GM23248 (cell line): ENCODE measurements at regions not wholly inside any gene's neighbourhood (a gene's known extent, or its start where the extent isn't known, plus 50 kb on each side); places are given as distances from the start of the nearest gene placed in this dataset.

Experiments
- DNase-seq: peaks from one replicate; pipeline ENCODE4 v3.0.0-alpha.2; 2015
- H2AFZ ChIP-seq: fragments of 200-600 bp; sonication (generic); 2 replicates; pipeline ENCODE4 v1.6.1; 2016; ENCODE audit warnings: antibody characterized with exemption
- H3F3A ChIP-seq: fragments of 200-600 bp; sonication (generic); 2 replicates; pipeline ENCODE4 v1.6.1; 2016; ENCODE audit warnings: mild to moderate bottlenecking, antibody characterized with exemption, mixed run types; ENCODE audit not compliant: insufficient read depth
- H3K27ac ChIP-seq: fragments of 200-600 bp; sonication (generic); 2 replicates; pipeline ENCODE4 v1.5.1; 2016; ENCODE audit warnings: mild to moderate bottlenecking
- H3K27me3 ChIP-seq: fragments of 200-600 bp; sonication (generic); replicated peaks from 2 replicates; pipeline ENCODE4 v1.6.1; 2016; ENCODE audit warnings: mild to moderate bottlenecking; ENCODE audit not compliant: insufficient read depth
- H3K36me3 ChIP-seq: fragments of 200-600 bp; sonication (generic); 2 replicates; pipeline ENCODE4 v1.6.1; 2016; ENCODE audit warnings: low read depth, mild to moderate bottlenecking
- H3K4me1 ChIP-seq: fragments of 200-600 bp; sonication (generic); 2 replicates; pipeline ENCODE4 v1.6.1; 2016; ENCODE audit warnings: mild to moderate bottlenecking; ENCODE audit not compliant: insufficient read depth
- H3K4me2 ChIP-seq: fragments of 200-600 bp; sonication (generic); one replicate; pipeline ENCODE4 v1.6.1; 2016; ENCODE audit warnings: mild to moderate bottlenecking; ENCODE audit not compliant: unreplicated experiment
- H3K4me3 ChIP-seq: fragments of 200-600 bp; sonication (generic); 2 replicates; pipeline ENCODE4 v1.5.1; 2016; ENCODE audit warnings: mild to moderate bottlenecking
- H3K79me2 ChIP-seq: fragments of 200-600 bp; sonication (generic); 2 replicates; pipeline ENCODE4 v1.6.1; 2016; ENCODE audit warnings: mild to moderate bottlenecking; ENCODE audit not compliant: insufficient read depth
- H3K9ac ChIP-seq: fragments of 200-600 bp; sonication (generic); 2 replicates; pipeline ENCODE4 v1.6.1; 2016; ENCODE audit warnings: mild to moderate bottlenecking
- H3K9me2 ChIP-seq: fragments of 200-600 bp; sonication (generic); 2 replicates; pipeline ENCODE4 v1.6.1; 2016; ENCODE audit warnings: mixed run types, mild to moderate bottlenecking, moderate library complexity; ENCODE audit not compliant: insufficient read depth
- H3K9me3 ChIP-seq: fragments of 200-600 bp; sonication (generic); one replicate; pipeline ENCODE4 v1.6.1; 2017; ENCODE audit warnings: low read depth
- H4K20me1 ChIP-seq: fragments of 200-600 bp; sonication (generic); 2 replicates; pipeline ENCODE4 v1.6.0; 2016; ENCODE audit not compliant: insufficient read depth
- EZH2 ChIP-seq: fragments of 200-600 bp; sonication (generic); IDR thresholded peaks from 2 replicates; pipeline ENCODE4 v1.6.1; 2018; ENCODE audit warnings: antibody characterized with exemption, mild to moderate bottlenecking; ENCODE audit not compliant: insufficient read depth, poor library complexity, severe bottlenecking
- EZH2phosphoT487 ChIP-seq: fragments of 200-600 bp; sonication (generic); IDR thresholded peaks from 2 replicates; pipeline ENCODE4 v1.6.1; 2018; ENCODE audit warnings: antibody characterized with exemption, moderate library complexity, mild to moderate bottlenecking, low read depth; ENCODE audit not compliant: insufficient read depth
- WGBS, 2 experiments: methylation state at CpG; one replicate each; pipeline ENCODE4 v1.1.6; 2015 to 2017; ENCODE audit warnings: low lambda C conversion rate in 2 of 2, low coverage in 1 of 2; ENCODE audit errors: missing lambda C conversion rate in 2 of 2; 5-methylcytosine and 5-hydroxymethylcytosine counted together
- in situ Hi-C: fragments of 300-500 bp; cut with MboI; formaldehyde crosslinking; loops from 2 replicates; pipeline ENCODE4 v1.15.0; 2020

DNA sequence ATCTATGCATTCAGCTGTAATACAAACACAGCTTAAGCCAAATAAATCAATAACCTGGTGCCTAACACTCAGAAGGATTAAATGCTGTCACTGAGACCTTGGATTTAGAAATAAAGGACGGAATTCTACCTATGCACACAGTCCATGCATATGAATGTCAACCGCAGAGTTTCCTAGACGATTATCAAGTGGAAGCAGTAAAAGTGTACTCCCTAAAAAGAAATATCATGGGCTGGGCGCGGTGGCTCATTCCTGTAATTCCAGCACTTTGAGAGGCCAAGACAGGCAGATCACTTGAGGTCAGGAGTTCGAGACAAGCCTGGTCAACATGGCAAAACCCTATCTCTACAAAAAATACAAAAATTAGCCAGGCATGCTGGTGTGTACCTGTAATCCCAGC, 188.2 kb upstream of the DYRK2 start:
- DNase-seq = no peak
- H3K27me3 ChIP-seq = no peaks in the 10 kb centered on the region
- H3K9me2 ChIP-seq = no peaks in the 10 kb centered on the region
- TF ChIP-seq EZH2 (no peak), EZH2phosphoT487 (no peak)
- H3K27ac ChIP-seq = no peak overlapping the region
- H3K4me2 ChIP-seq = no peak overlapping the region
- no peak overlapping the region for H2AFZ ChIP-seq
- no peaks in the 10 kb centered on the region for H3K9me3 ChIP-seq
- H3K36me3 ChIP-seq = no peaks in the 10 kb centered on the region
- H3K4me1 ChIP-seq = peaks cover 36% of the 10 kb centered on the region
- H4K20me1 ChIP-seq = no peaks in the 10 kb centered on the region
- in situ Hi-C loops = no loop called here
- WGBS, 2 experiments = 82 to 87% methylated on average over 6 of the region's 6 CpGs
- H3K9ac ChIP-seq = no peak overlapping the region
- peaks cover 22% of the 10 kb centered on the region for H3F3A ChIP-seq
- H3K79me2 ChIP-seq = no peaks in the 10 kb centered on the region
- no peak overlapping the region for H3K4me3 ChIP-seq

DNA sequence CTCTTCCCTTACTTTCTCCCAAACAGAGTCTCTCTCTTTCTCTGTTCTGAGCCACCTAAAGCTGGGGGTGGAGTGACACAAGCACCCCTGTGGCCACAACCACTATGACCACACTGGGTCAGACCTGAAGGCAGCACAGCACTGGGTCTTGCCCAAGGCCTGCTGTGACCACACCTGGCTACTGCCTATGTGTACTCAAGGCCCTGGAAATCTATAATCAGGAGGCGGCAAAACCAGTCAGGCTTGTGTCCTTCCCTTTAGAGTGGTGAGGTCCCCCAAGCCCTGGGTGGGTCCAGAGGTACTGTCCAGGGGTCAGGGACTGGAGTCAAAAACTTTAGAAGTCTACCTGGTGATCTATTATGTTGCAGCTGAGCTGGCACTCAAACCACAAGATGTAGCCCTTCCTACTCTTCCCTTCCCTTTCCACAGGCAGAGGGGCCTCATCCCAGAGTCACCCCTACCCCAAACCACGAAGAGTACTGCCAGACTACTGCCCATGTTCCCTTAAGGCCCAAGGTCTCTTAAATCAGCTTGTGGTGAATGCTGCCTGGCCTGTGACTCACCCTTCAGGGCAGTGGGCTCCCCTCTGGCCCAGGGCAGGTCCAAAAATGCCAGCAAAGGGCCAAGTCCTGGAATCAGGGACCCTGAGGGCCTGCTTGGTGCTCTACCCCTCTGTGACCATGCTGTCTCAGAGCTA, 179.8 kb upstream of the DYRK2 start:
- Histone ChIP-seq H3K4me3 (no peak overlapping the region), H3F3A (no peaks in the 10 kb centered on the region), H3K27ac (no peak overlapping the region), H3K4me1 (no peaks in the 10 kb centered on the region), H3K9me3 (no peaks in the 10 kb centered on the region), H4K20me1 (no peaks in the 10 kb centered on the region), H3K27me3 (no peaks in the 10 kb centered on the region), H3K9ac (no peak overlapping the region), H3K79me2 (no peaks in the 10 kb centered on the region), H2AFZ (no peak overlapping the region), H3K36me3 (no peaks in the 10 kb centered on the region), H3K4me2 (no peak overlapping the region), H3K9me2 (no peaks in the 10 kb centered on the region)
- in situ Hi-C loops = no loop called here
- DNase-seq = no peak
- 67 to 80% methylated on average over 2 of the region's 2 CpGs for WGBS, 2 experiments
- TF ChIP-seq EZH2 (no peak), EZH2phosphoT487 (no peak)

DNA sequence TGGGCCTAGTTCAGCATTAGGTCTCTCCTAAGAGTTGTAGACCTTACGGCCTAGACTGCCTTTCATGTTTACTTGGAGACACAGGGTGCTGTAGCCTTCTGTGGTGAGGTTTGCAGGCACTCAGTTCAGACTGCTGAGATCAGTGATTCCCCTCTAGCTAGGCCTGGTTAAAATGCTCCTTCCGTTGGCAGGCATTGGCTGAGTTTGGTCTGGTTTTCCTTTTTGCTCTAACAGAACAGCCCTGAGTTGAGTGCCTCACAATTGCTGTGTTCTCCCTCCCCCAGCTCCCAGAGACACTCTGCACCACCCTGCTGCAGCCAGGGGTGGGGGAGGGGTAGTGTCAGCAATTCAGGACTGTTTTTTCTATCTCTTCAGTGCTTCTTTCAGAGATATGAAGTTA, 178.9 kb upstream of the DYRK2 start:
- TF ChIP-seq EZH2 (no peak), EZH2phosphoT487 (no peak)

DNA sequence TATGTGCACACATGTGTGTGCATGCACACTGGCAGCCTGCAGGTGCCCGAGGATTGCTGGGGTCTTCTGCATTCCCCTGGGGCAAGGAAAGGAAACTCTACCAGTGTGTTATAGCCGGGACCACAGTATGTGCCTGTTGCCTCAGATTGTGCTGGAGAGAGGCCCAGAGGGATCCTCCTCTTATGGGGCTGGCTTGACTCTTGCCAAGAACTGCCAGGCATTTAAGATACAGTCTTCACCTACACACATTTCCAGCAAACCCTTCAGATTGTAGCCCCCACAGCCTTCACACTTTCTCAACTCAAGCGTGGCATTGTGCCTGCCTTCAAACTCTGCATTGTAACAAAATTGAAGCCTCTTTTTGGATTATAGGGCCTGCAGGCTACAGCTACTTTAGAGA, 176.7 kb upstream of the DYRK2 start:
- in situ Hi-C loops = no loop called here
- no peak overlapping the region for H3K4me2 ChIP-seq
- WGBS, 2 experiments = 54 to 55% methylated on average over 3 of the region's 3 CpGs

More for the DNA sequence above, 178.9 kb upstream of the DYRK2 start:
- Histone ChIP-seq H2AFZ (no peak overlapping the region), H3K27ac (no peak overlapping the region), H4K20me1 (no peaks in the 10 kb centered on the region), H3K79me2 (no peaks in the 10 kb centered on the region), H3K9ac (no peak overlapping the region), H3K4me3 (no peak overlapping the region), H3F3A (no peaks in the 10 kb centered on the region), H3K27me3 (no peaks in the 10 kb centered on the region), H3K4me1 (peaks cover 3% of the 10 kb centered on the region), H3K9me2 (no peaks in the 10 kb centered on the region), H3K4me2 (no peak overlapping the region), H3K9me3 (no peaks in the 10 kb centered on the region), H3K36me3 (no peaks in the 10 kb centered on the region)
- in situ Hi-C loops = no loop called here
- no peak for DNase-seq
- WGBS, 2 experiments = 62 to 79% methylated on average over 2 of the region's 2 CpGs

DNA sequence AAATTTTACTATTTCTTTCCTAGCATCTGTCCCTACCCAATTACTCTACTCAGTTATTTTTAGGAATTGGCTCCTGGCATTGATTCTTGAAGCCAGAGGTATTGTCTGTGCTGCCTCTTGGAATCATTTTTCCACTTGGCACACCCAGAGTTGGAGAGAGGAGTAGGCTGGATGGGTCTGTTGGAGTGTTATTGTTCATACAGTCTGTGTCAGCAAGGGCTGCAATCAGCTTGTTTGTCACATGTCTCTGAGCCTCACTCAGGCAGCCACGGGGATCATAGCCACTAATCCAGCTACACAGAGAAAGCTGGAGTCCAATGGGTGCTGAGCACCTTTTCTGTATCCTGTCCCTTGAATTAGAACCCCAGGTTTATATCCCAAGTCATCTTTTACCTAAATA, 176.0 kb upstream of the DYRK2 start:
- in situ Hi-C loops = no loop called here
- 20 to 21% methylated on average over 1 of the region's 1 CpG for WGBS, 2 experiments
- no peak overlapping the region for H2AFZ ChIP-seq
- H3K9me3 ChIP-seq = no peaks in the 10 kb centered on the region
- no peaks in the 10 kb centered on the region for H4K20me1 ChIP-seq
- H3K27me3 ChIP-seq = no peaks in the 10 kb centered on the region
- H3K4me2 ChIP-seq = no peak overlapping the region
- TF ChIP-seq EZH2 = no peak
- H3K9ac ChIP-seq = no peak overlapping the region
- peaks cover 17% of the 10 kb centered on the region for H3K4me1 ChIP-seq
- no peak overlapping the region for H3K4me3 ChIP-seq
- H3F3A ChIP-seq = peaks cover 12% of the 10 kb centered on the region
- no peak overlapping the region for H3K27ac ChIP-seq
- no peaks in the 10 kb centered on the region for H3K9me2 ChIP-seq
- no peaks in the 10 kb centered on the region for H3K79me2 ChIP-seq
- peak; percentile 27 for DNase-seq
- no peaks in the 10 kb centered on the region for H3K36me3 ChIP-seq

More for the DNA sequence above, 176.7 kb upstream of the DYRK2 start:
- Histone ChIP-seq H3K9ac (no peak overlapping the region), H4K20me1 (no peaks in the 10 kb centered on the region), H3K4me1 (peaks cover 17% of the 10 kb centered on the region), H3K9me2 (no peaks in the 10 kb centered on the region), H3K9me3 (no peaks in the 10 kb centered on the region), H3F3A (peaks cover 12% of the 10 kb centered on the region), H3K27ac (no peak overlapping the region), H3K79me2 (no peaks in the 10 kb centered on the region), H3K4me3 (no peak overlapping the region), H3K36me3 (no peaks in the 10 kb centered on the region), H3K27me3 (no peaks in the 10 kb centered on the region), H2AFZ (no peak overlapping the region)
- TF ChIP-seq EZH2 (no peak), EZH2phosphoT487 (no peak)
- no peak for DNase-seq
